GM18873 (cell line): ENCODE measurements at regions not wholly inside any gene's neighbourhood (a gene's known extent, or its start where the extent isn't known, plus 50 kb on each side); places are given as distances from the start of the nearest gene placed in this dataset.
"Not testable (repeated sequence)": the region's sequence is repeated elsewhere in the genome, so short reads cannot be mapped to it uniquely, and the experiment has no call there.

Source experiments
- ATAC-seq: cut with Tn5 transposase; IDR thresholded peaks from one replicate; pipeline ENCODE4 v1.9.1; 2021; ENCODE audit warnings: mild to moderate bottlenecking, moderate library complexity, moderate number of reproducible peaks; ENCODE audit not compliant: unreplicated experiment, low FRiP score

- no peak for ATAC-seq
Observed at GRCh38 chr18:41899535-41899934, 55.5 kb upstream of the PIK3C3 start.

- no peak for ATAC-seq
Observed at GRCh38 chr18:41893432-41893831, 61.6 kb upstream of the PIK3C3 start.

- ATAC-seq, result no peak
Observed at GRCh38 chr18:41887100-41887499, 67.9 kb upstream of the PIK3C3 start.

- ATAC-seq, result no peak
Observed at GRCh38 chr18:41886126-41886807, 68.8 kb upstream of the PIK3C3 start.

GRCh38 chr18:41881285-41881684 is 73.7 kb upstream of the PIK3C3 start:
- ATAC-seq, result no peak

- ATAC-seq, result no peak
Observed at GRCh38 chr18:41879256-41879655, 75.8 kb upstream of the PIK3C3 start.

- no peak for ATAC-seq
Observed at GRCh38 chr18:41875094-41875780, 79.8 kb upstream of the PIK3C3 start.

- ATAC-seq, result no peak
Observed at GRCh38 chr18:41873730-41874129, 81.3 kb upstream of the PIK3C3 start.

- ATAC-seq, result no peak
Observed at GRCh38 chr18:41872206-41872605, 82.8 kb upstream of the PIK3C3 start.

GRCh38 chr18:41871229-41872000 is 83.6 kb upstream of the PIK3C3 start:
- no peak for ATAC-seq

GRCh38 chr18:41870817-41871216 is 84.2 kb upstream of the PIK3C3 start:
- ATAC-seq, result no peak

- ATAC-seq, result no peak
Observed at GRCh38 chr18:41870191-41870590, 84.8 kb upstream of the PIK3C3 start.

GRCh38 chr18:41865796-41866195 is 89.2 kb upstream of the PIK3C3 start:
- not testable (repeated sequence) for ATAC-seq

- ATAC-seq, result no peak
Observed at GRCh38 chr18:41864216-41864615, 90.8 kb upstream of the PIK3C3 start.

- no peak for ATAC-seq
Observed at GRCh38 chr18:41862921-41863320, 92.1 kb upstream of the PIK3C3 start.

GRCh38 chr18:41860987-41861386 is 94.0 kb upstream of the PIK3C3 start:
- ATAC-seq, result no peak

GRCh38 chr18:41858761-41859555 is 96.1 kb upstream of the PIK3C3 start:
- ATAC-seq, result no peak

GRCh38 chr18:41853280-41853679 is 101.8 kb upstream of the PIK3C3 start:
- no peak for ATAC-seq

GRCh38 chr18:41850781-41851180 is 104.3 kb upstream of the PIK3C3 start:
- no peak for ATAC-seq

GRCh38 chr18:41849632-41850031 is 105.4 kb upstream of the PIK3C3 start:
- ATAC-seq, result no peak

GRCh38 chr18:41845563-41845962 is 109.5 kb upstream of the PIK3C3 start:
- ATAC-seq, result no peak
